Kidney epithelial cell (primary cell): ENCODE measurements at regions not wholly inside any gene's neighbourhood (a gene's known extent, or its start where the extent isn't known, plus 50 kb on each side); places are given as distances from the start of the nearest gene placed in this dataset.

Experiments
- DNase-seq: peaks from one replicate; pipeline ENCODE4 v3.0.0-alpha.2; 2010; ENCODE audit warnings: low read depth
- H3K27me3 ChIP-seq: 2 replicates; pipeline ENCODE4 v1.6.0; 2011; ENCODE audit warnings: low read length; ENCODE audit not compliant: control insufficient read depth, insufficient read depth
- H3K36me3 ChIP-seq: 2 replicates; pipeline ENCODE4 v1.5.1; 2011; ENCODE audit warnings: low read length; ENCODE audit not compliant: control insufficient read depth, insufficient read depth
- H3K4me3 ChIP-seq: 2 replicates; pipeline ENCODE4 v1.5.1; 2011; ENCODE audit warnings: low read depth, mild to moderate bottlenecking, control low read depth, low read length
- CTCF ChIP-seq: IDR thresholded peaks from 2 replicates; pipeline ENCODE4 v1.5.1; 2011; ENCODE audit warnings: mild to moderate bottlenecking, moderate library complexity, low read length, control low read depth, inconsistent platforms; ENCODE audit not compliant: insufficient read depth, poor library complexity, severe bottlenecking

DNA sequence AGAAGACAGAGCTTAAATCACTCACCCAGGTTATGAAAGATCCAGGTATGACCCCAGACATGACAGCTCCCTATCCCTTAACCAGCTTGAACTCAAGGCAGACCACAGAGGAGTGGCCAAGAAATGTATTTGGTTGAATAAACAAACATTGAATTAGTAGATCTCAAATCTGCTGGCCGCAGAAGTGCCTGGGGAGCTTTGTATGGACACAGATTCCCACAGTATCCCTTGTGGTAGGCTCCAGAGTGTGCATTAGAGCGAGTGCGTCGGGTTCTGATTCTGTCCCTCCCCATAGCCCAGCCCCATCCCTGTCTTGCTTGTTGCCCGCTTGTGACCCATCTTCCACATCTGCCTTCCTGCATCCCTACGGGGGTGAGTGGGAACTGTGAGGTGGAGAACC, 118.8 kb upstream of the FOXF1 start:
- no peak overlapping the region for H3K4me3 ChIP-seq
- no peaks in the 10 kb centered on the region for H3K27me3 ChIP-seq
- H3K36me3 ChIP-seq: no peaks in the 10 kb centered on the region
- no peak for DNase-seq
- no peak for TF ChIP-seq CTCF

DNA sequence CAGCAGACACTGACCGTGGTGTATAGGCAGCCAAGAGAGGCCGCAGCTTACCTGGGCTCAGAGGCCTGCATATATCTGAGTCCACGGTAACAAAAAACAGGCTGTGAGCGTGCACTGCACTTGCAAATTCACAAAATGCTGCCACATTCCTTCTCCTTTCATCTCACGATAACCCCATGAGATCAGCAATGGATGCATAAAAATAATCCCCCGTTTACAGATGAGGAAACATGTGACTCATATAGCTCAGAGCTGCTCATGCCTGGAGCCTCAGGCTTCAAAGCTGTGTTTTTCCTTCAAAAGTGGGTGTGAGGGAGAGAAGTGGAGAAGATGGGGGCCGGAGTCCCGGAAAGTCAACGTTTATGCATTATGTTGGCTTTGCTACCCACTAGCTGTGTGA, 118.3 kb upstream of the FOXF1 start:
- no peaks in the 10 kb centered on the region for H3K36me3 ChIP-seq
- no peak for TF ChIP-seq CTCF
- no peak overlapping the region for H3K4me3 ChIP-seq
- H3K27me3 ChIP-seq: no peaks in the 10 kb centered on the region
- no peak for DNase-seq

DNA sequence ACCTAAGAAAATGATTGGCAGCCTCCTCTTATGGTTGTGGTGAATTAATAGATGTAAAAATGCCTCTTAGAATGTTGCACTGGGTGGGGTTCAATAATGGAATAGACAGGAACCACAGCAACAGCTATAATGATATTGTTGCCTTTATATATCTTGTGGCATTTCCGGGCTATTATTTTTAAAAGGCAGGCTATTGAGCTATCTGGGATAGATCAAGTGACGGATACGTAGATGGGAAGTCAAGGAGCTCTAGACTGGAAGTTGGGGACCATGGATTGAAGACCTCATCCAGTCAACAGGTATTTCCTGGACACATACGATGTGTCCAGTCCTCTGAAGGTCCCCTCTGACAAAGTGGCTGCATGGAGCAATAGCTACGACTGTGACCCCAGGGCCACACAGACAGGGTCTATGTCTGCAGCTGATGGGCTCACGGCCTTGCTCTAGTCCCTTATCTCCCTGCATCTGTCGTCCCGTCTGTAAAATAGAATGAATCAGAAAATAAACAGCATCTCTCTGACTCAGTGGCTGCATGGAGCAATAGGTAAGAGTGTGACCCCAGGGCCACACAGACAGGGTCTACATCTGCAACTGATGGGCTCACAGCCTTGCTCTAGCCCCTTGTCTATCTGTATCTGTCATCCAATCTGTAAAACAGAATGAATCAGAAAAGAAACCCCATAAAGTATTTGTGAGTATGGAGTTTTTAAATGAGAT, 117.7 kb upstream of the FOXF1 start:
- no peaks in the 10 kb centered on the region for H3K36me3 ChIP-seq
- H3K27me3 ChIP-seq: no peaks in the 10 kb centered on the region
- no peak for DNase-seq
- TF ChIP-seq CTCF: no peak
- no peak overlapping the region for H3K4me3 ChIP-seq

DNA sequence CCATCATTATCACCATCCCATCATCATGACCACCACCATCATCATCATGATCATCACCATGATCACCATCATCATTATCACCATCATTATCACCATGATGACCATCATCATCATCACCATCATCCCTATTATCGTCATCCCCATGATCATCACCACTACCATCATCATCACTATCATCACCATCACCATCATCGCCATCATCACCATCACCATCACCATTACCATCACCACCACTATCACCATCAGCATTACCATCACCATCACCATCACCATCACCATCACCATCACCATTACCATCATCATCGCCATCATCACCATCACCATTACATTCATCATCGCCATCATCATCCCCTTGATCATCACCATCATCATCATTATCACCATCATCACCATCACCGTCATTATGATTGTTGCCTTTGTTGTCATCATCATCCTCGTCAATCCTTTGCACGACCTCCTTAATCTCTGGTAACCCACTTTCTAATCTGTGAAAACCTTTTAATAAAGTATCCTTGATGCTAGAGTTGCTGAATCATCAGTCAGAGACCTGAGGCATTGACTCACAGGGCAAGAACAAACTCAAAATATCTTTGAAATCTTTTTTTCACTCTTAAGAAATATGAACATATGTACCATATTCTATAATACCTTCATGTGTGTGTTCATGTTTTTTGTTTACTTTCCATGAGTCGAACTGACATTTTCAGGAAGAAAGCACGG, 116.3 kb upstream of the FOXF1 start:
- no peak overlapping the region for H3K4me3 ChIP-seq
- H3K27me3 ChIP-seq: no peaks in the 10 kb centered on the region
- DNase-seq: no peak
- no peak for TF ChIP-seq CTCF
- H3K36me3 ChIP-seq: no peaks in the 10 kb centered on the region

DNA sequence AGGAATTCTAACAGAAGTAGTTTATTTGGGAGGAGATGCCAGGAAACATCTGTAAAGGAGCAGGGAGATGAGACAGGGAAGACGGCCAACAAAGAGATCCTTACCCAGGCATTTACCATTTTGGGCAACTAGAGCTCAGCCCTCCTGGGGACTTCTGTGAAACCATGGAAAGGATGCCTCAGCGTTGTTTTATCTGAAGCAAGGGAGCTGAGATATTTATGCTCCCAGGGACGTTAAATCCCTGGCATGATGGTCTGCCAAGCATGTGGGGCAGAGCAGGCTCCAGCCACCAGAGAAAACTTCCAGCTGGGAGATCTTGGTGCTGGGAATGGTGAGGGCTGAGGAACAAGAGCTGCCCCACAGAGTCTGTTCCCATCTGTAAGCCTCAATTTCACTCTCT, 114.8 kb upstream of the FOXF1 start:
- no peak overlapping the region for H3K4me3 ChIP-seq
- DNase-seq: no peak
- H3K27me3 ChIP-seq: no peaks in the 10 kb centered on the region
- TF ChIP-seq CTCF: no peak
- no peaks in the 10 kb centered on the region for H3K36me3 ChIP-seq
